Loucy (cell line): ENCODE measurements at regions not wholly inside any gene's neighbourhood (a gene's known extent, or its start where the extent isn't known, plus 50 kb on each side); places are given as distances from the start of the nearest gene placed in this dataset.

Source experiments
- H2AFZ ChIP-seq: fragments of 200-600 bp; sonication (generic); 2 replicates; pipeline ENCODE4 v1.6.0; 2016; ENCODE audit warnings: antibody characterized with exemption, mild to moderate bottlenecking, low read length, moderate library complexity
- H3F3A ChIP-seq: fragments of 200-600 bp; 2 replicates; pipeline ENCODE4 v1.6.0; 2016; ENCODE audit warnings: antibody characterized with exemption, low read depth, mild to moderate bottlenecking
- H3K27me3 ChIP-seq: fragments of 200-600 bp; sonication (generic); 2 replicates; pipeline ENCODE4 v1.6.1; 2014; ENCODE audit warnings: low read length, mild to moderate bottlenecking; ENCODE audit not compliant: insufficient read depth, poor library complexity, severe bottlenecking
- H3K36me3 ChIP-seq: fragments of 200-600 bp; sonication (generic); 2 replicates; pipeline ENCODE4 v1.6.1; 2016; ENCODE audit warnings: low read length; ENCODE audit not compliant: insufficient read depth
- H3K4me1 ChIP-seq: fragments of 200-600 bp; sonication (generic); 2 replicates; pipeline ENCODE4 v1.5.1; 2014; ENCODE audit warnings: low read length, mild to moderate bottlenecking; ENCODE audit not compliant: insufficient read depth, poor library complexity, severe bottlenecking
- H3K4me2 ChIP-seq: fragments of 200-600 bp; sonication (generic); 2 replicates; pipeline ENCODE4 v1.6.0; 2014; ENCODE audit warnings: antibody characterized with exemption, low read length, low read depth, mild to moderate bottlenecking; ENCODE audit not compliant: poor library complexity, severe bottlenecking
- H3K4me3 ChIP-seq: fragments of 200-600 bp; sonication (generic); 2 replicates; pipeline ENCODE4 v1.5.1; 2014; ENCODE audit warnings: low read length, mild to moderate bottlenecking, mixed read lengths; ENCODE audit not compliant: poor library complexity, severe bottlenecking
- H3K79me2 ChIP-seq: fragments of 200-600 bp; sonication (generic); 2 replicates; pipeline ENCODE4 v1.6.1; 2014; ENCODE audit warnings: low read length; ENCODE audit not compliant: insufficient read depth
- H3K9ac ChIP-seq: fragments of 200-600 bp; sonication (generic); 2 replicates; pipeline ENCODE4 v1.6.0; 2014; ENCODE audit warnings: mild to moderate bottlenecking, low read depth, low read length, moderate library complexity; ENCODE audit not compliant: poor library complexity, severe bottlenecking
- H3K9me2 ChIP-seq: fragments of 200-600 bp; sonication (generic); replicated peaks from 2 replicates; pipeline ENCODE4 v1.6.1; 2016; ENCODE audit warnings: low read depth, low read length, mixed read lengths
- H3K9me3 ChIP-seq: fragments of 200-600 bp; sonication (generic); 2 replicates; pipeline ENCODE4 v1.6.1; 2014; ENCODE audit warnings: mild to moderate bottlenecking, antibody characterized with exemption, low read length, low read depth; ENCODE audit not compliant: insufficient read depth
- H4K20me1 ChIP-seq: fragments of 200-600 bp; sonication (generic); 2 replicates; pipeline ENCODE4 v1.6.0; 2014; ENCODE audit warnings: antibody characterized with exemption, low read length, mild to moderate bottlenecking; ENCODE audit not compliant: insufficient read depth, poor library complexity, severe bottlenecking
- CTCF ChIP-seq: fragments of 200-600 bp; sonication (generic); conservative IDR thresholded peaks from 2 replicates; pipeline ENCODE4 v1.5.1; 2014; ENCODE audit warnings: mild to moderate bottlenecking, antibody characterized with exemption, low read length
- EZH2phosphoT487 ChIP-seq: fragments of 200-600 bp; IDR thresholded peaks from 2 replicates; pipeline ENCODE4 v1.6.1; 2018; ENCODE audit warnings: antibody characterized with exemption, mild to moderate bottlenecking, moderate library complexity, borderline replicate concordance

- Histone ChIP-seq H4K20me1 (no peaks in the 10 kb centered on the region), H3K9ac (no peak overlapping the region), H3K9me3 (no peaks in the 10 kb centered on the region), H3K4me1 (no peaks in the 10 kb centered on the region), H3F3A (no peaks in the 10 kb centered on the region), H3K9me2 (no peaks in the 10 kb centered on the region), H3K4me3 (no peak overlapping the region), H3K4me2 (no peak overlapping the region), H2AFZ (no peak overlapping the region), H3K36me3 (no peaks in the 10 kb centered on the region), H3K79me2 (no peaks in the 10 kb centered on the region), H3K27me3 (no peaks in the 10 kb centered on the region)
- no peak for TF ChIP-seq CTCF
- no peak for TF ChIP-seq EZH2phosphoT487
These were observed 525.3 kb upstream of the NOVA1 start for GRCh38 chr14:27123162-27123561.

DNA sequence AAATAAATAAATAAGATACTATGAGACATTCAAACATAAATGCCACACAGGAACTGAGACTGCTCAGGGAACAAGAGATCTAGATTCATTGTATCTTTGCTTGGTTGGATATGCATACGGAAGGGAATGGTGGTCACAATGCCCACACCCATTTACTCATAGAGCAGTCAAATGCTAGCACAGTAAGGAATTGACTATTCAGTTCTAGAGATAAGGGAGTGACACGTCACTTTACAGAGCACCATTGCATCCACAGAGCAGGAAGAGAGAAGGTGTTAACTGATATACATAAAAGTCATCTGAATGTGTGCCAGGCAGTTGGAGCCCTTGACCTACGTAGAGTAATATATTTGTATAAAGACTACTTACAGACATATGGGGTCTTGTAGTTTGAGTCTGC is 530.0 kb upstream of the NOVA1 start:
- Histone ChIP-seq H2AFZ (no peak overlapping the region), H3K27me3 (no peaks in the 10 kb centered on the region), H3K9me3 (no peaks in the 10 kb centered on the region), H3K4me3 (no peak overlapping the region), H4K20me1 (no peaks in the 10 kb centered on the region), H3K36me3 (no peaks in the 10 kb centered on the region), H3K9ac (no peak overlapping the region), H3K4me1 (no peaks in the 10 kb centered on the region), H3K4me2 (no peak overlapping the region), H3F3A (no peaks in the 10 kb centered on the region), H3K9me2 (no peaks in the 10 kb centered on the region), H3K79me2 (no peaks in the 10 kb centered on the region)
- TF ChIP-seq CTCF (no peak), EZH2phosphoT487 (no peak)

DNA sequence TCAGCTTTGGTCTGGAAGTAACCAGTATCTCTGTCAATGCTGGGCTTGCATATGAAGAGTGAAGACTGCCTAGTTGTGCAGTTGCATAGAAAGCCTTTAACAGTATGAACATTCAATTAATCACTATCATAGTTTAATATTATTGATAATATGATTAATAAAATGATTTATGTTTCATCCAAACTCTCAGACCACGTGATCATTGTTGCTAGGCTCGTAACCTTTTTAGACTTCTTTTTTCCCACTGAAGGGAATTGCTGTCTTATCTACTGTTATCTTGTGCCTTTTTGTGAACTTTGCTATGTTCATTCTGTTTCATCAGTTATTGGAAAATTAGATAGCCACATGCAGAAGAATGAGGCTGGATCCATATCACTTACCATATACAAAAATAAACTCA is 536.4 kb upstream of the NOVA1 start:
- Histone ChIP-seq H3K4me3 (no peak overlapping the region), H3K4me1 (no peaks in the 10 kb centered on the region), H3K27me3 (no peaks in the 10 kb centered on the region), H4K20me1 (no peaks in the 10 kb centered on the region), H3K79me2 (no peaks in the 10 kb centered on the region), H3K4me2 (no peak overlapping the region), H3K9me3 (no peaks in the 10 kb centered on the region), H3K36me3 (no peaks in the 10 kb centered on the region), H3K9me2 (no peaks in the 10 kb centered on the region), H3F3A (no peaks in the 10 kb centered on the region), H3K9ac (no peak overlapping the region), H2AFZ (no peak overlapping the region)
- no peak for TF ChIP-seq EZH2phosphoT487
- TF ChIP-seq CTCF: no peak
